Prostate gland (tissue), 2 donors: ENCODE measurements at regions not wholly inside any gene's neighbourhood (a gene's known extent, or its start where the extent isn't known, plus 50 kb on each side); places are given as distances from the start of the nearest gene placed in this dataset.

Source experiments
- DNase-seq: peaks from one replicate; pipeline ENCODE4 v3.0.0-alpha.2; 2019; ENCODE audit warnings: low spot score
- H3K27ac ChIP-seq, 2 donors: fragments of 200-600 bp; sonication (generic); 2 replicates each; pipeline ENCODE4 v1.5.1; 2017 to 2019
- H3K27me3 ChIP-seq: fragments of 200-600 bp; sonication (generic); replicated peaks from 2 replicates; pipeline ENCODE4 v1.5.1; 2019; ENCODE audit not compliant: insufficient read depth
- H3K36me3 ChIP-seq, 2 donors: fragments of 200-600 bp; sonication (generic); 1 replicate in 1 of 2; 2 replicates in 1 of 2; pipeline versions ENCODE4 v1.5.1 to v1.8.1; 2017 to 2019
- H3K4me1 ChIP-seq: fragments of 200-600 bp; sonication (generic); replicated peaks from 2 replicates; pipeline ENCODE4 v1.5.1; 2019
- H3K4me3 ChIP-seq, 2 donors: fragments of 200-600 bp; sonication (generic); 2 replicates each; pipeline ENCODE4 v1.5.1; 2017 to 2019
- H3K9me3 ChIP-seq: fragments of 200-600 bp; sonication (generic); 2 replicates; pipeline ENCODE4 v1.5.1; 2017
- CTCF ChIP-seq, 4 experiments: fragments of 200-600 bp in 2 of 4; fragments of 450-650 bp in 2 of 4; sonication (generic) in 2 of 4; IDR thresholded peaks; 1 replicate in 3 of 4; 2 replicates in 1 of 4; pipeline ENCODE4 v1.5.1; 2016 to 2019; ENCODE audit warnings: antibody characterized with exemption in 4 of 4, mild to moderate bottlenecking in 2 of 4, moderate library complexity in 2 of 4
- POLR2A ChIP-seq: fragments of 450-650 bp; IDR thresholded peaks from one replicate; pipeline ENCODE4 v1.6.1; 2016; ENCODE audit warnings: antibody characterized with exemption, mild to moderate bottlenecking
- POLR2AphosphoS5 ChIP-seq: sonication (generic); formaldehyde crosslinking; IDR thresholded peaks from one replicate; pipeline ENCODE4 v1.6.1; 2017; ENCODE audit warnings: antibody characterized with exemption
- WGBS: methylation state at CpG from one replicate; pipeline ENCODE4 v1.1.5; 2018; 5-methylcytosine and 5-hydroxymethylcytosine counted together
- intact Hi-C: fragments of 100-400 bp; cut with DNase I; formaldehyde crosslinking; loops from one replicate; pipeline ENCODE4 v1.14.2; 2022

GRCh38 chr3:22175947-22176346 lies 424.9 kb upstream of the ZNF385D start:
- Histone ChIP-seq H3K9me3 (no peaks in the 10 kb centered on the region), H3K27ac (no peak overlapping the region), H3K36me3 (no peaks in the 10 kb centered on the region), H3K4me1 (no peaks in the 10 kb centered on the region), H3K27me3 (no peaks in the 10 kb centered on the region), H3K4me3 (no peak overlapping the region)
- TF ChIP-seq POLR2AphosphoS5 (no peak), CTCF (IDR thresholded peaks at IDR 0.05) (peak in 1 of 4 experiments; percentile 7), POLR2A (no peak)
- WGBS = 8% methylated on average over 1 of the region's 1 CpG
- intact Hi-C loops = loop anchor here (5.0 to 10.0 kb wide), 2 partner anchors 729 to 786 kb away; no protein-coding TSS in a partner anchor
- no peak for DNase-seq

- no peak for DNase-seq
- H3K9me3 ChIP-seq = no peaks in the 10 kb centered on the region
- WGBS = 73% methylated on average over 3 of the region's 3 CpGs
- H3K4me3 ChIP-seq = no peak overlapping the region
- no peak for TF ChIP-seq CTCF (IDR thresholded peaks at IDR 0.05)
- no peak for TF ChIP-seq POLR2A
- no peak for TF ChIP-seq POLR2AphosphoS5
- no peaks in the 10 kb centered on the region for H3K36me3 ChIP-seq
- no peak overlapping the region for H3K27ac ChIP-seq
- H3K27me3 ChIP-seq = no peaks in the 10 kb centered on the region
- no peaks in the 10 kb centered on the region for H3K4me1 ChIP-seq
- intact Hi-C loops = loop anchor here (5.0 to 10.0 kb wide), 2 partner anchors 728 to 785 kb away; no protein-coding TSS in a partner anchor
Measured at GRCh38 chr3:22176911-22177310, 425.9 kb upstream of the ZNF385D start.

GRCh38 chr3:22189616-22190015 lies 438.6 kb upstream of the ZNF385D start:
- H3K36me3 ChIP-seq = no peaks in the 10 kb centered on the region
- H3K27me3 ChIP-seq = no peaks in the 10 kb centered on the region
- no peak overlapping the region for H3K4me3 ChIP-seq
- intact Hi-C loops = no loop called here
- no peak overlapping the region for H3K27ac ChIP-seq
- H3K9me3 ChIP-seq = no peaks in the 10 kb centered on the region
- no peak for TF ChIP-seq CTCF (IDR thresholded peaks at IDR 0.05)
- TF ChIP-seq POLR2AphosphoS5 = no peak
- no peak for TF ChIP-seq POLR2A
- DNase-seq = no peak
- H3K4me1 ChIP-seq = no peaks in the 10 kb centered on the region

GRCh38 chr3:22199095-22199494 lies 448.1 kb upstream of the ZNF385D start:
- intact Hi-C loops = no loop called here
- 73% methylated on average over 1 of the region's 1 CpG for WGBS
- no peak for TF ChIP-seq POLR2A
- TF ChIP-seq POLR2AphosphoS5 = no peak

GRCh38 chr3:22208844-22209243 lies 457.8 kb upstream of the ZNF385D start:
- TF ChIP-seq POLR2A (no peak), POLR2AphosphoS5 (no peak), CTCF (IDR thresholded peaks at IDR 0.05) (no peak)
- Histone ChIP-seq H3K27ac (no peak overlapping the region), H3K36me3 (no peaks in the 10 kb centered on the region), H3K4me3 (no peak overlapping the region), H3K27me3 (no peaks in the 10 kb centered on the region), H3K4me1 (no peaks in the 10 kb centered on the region), H3K9me3 (no peaks in the 10 kb centered on the region)
- intact Hi-C loops = no loop called here
- no peak for DNase-seq
- WGBS = 23% methylated on average over 1 of the region's 1 CpG

More at GRCh38 chr3:22199095-22199494, 448.1 kb upstream of the ZNF385D start:
- no peak for DNase-seq
- Histone ChIP-seq H3K27ac (no peak overlapping the region), H3K4me1 (no peaks in the 10 kb centered on the region), H3K9me3 (no peaks in the 10 kb centered on the region), H3K4me3 (no peak overlapping the region), H3K36me3 (no peaks in the 10 kb centered on the region), H3K27me3 (no peaks in the 10 kb centered on the region)
